IMR-90 (cell line): ENCODE measurements at regions not wholly inside any gene's neighbourhood (a gene's known extent, or its start where the extent isn't known, plus 50 kb on each side); places are given as distances from the start of the nearest gene placed in this dataset.
"Not testable (repeated sequence)": the region's sequence is repeated elsewhere in the genome, so short reads cannot be mapped to it uniquely, and the experiment has no call there.

ENCODE experiments used
- BHLHE40 ChIP-seq: fragments of 150-350 bp; IDR thresholded peaks from 2 replicates; pipeline ENCODE4 v1.6.1; 2016; ENCODE audit warnings: mild to moderate bottlenecking, low read depth, low read length
- CHD1 ChIP-seq: IDR thresholded peaks from 2 replicates; pipeline ENCODE4 v1.6.1; 2012; ENCODE audit warnings: low read depth, low read length, improper control_type of control experiment
- CTCF ChIP-seq: conservative IDR thresholded peaks from 2 replicates; pipeline ENCODE4 v1.5.1; 2012; ENCODE audit warnings: mild to moderate bottlenecking, low read depth, low read length, improper control_type of control experiment
- MAFK ChIP-seq: IDR thresholded peaks from 2 replicates; pipeline ENCODE4 v1.6.1; 2012; ENCODE audit warnings: low read depth, low read length, improper control_type of control experiment
- MAZ ChIP-seq: IDR thresholded peaks from 2 replicates; pipeline ENCODE4 v1.6.1; 2012; ENCODE audit warnings: low read depth, mild to moderate bottlenecking, low read length, improper control_type of control experiment, moderate library complexity, borderline replicate concordance
- POLR2A ChIP-seq: IDR thresholded peaks from 2 replicates; pipeline ENCODE4 v1.6.1; 2012; ENCODE audit warnings: mild to moderate bottlenecking, low read depth, low read length
- RAD21 ChIP-seq: IDR thresholded peaks from 2 replicates; pipeline ENCODE4 v1.6.1; 2012; ENCODE audit warnings: low read length, improper control_type of control experiment
- RFX5 ChIP-seq: IDR thresholded peaks from 2 replicates; pipeline ENCODE4 v1.8.0; 2012; ENCODE audit warnings: low read depth, mild to moderate bottlenecking, low read length, moderate library complexity

GRCh38 chr17:72194107-72194440, 73.3 kb downstream of the SOX9 start:
- not testable (repeated sequence) for TF ChIP-seq CTCF, RAD21, RFX5, MAZ, MAFK, CHD1, POLR2A, BHLHE40
